HG03378 (cell line): ENCODE measurements at regions not wholly inside any gene's neighbourhood (a gene's known extent, or its start where the extent isn't known, plus 50 kb on each side); places are given as distances from the start of the nearest gene placed in this dataset.
"Not testable (repeated sequence)": the region's sequence is repeated elsewhere in the genome, so short reads cannot be mapped to it uniquely, and the experiment has no call there.

Source experiments
- ATAC-seq: cut with Tn5 transposase; IDR thresholded peaks from one replicate; pipeline ENCODE4 v1.9.1; 2021; ENCODE audit warnings: mild to moderate bottlenecking, moderate library complexity; ENCODE audit not compliant: unreplicated experiment

GRCh38 chr1:194786027-194786426 is 1599.6 kb upstream of the B3GALT2 start:
- no peak for ATAC-seq

- no peak for ATAC-seq
Measured at GRCh38 chr1:194776657-194777056, 1590.2 kb upstream of the B3GALT2 start.

- no peak for ATAC-seq
Measured at GRCh38 chr1:194774535-194774934, 1588.1 kb upstream of the B3GALT2 start.

GRCh38 chr1:194755241-194755994 is 1569.0 kb upstream of the B3GALT2 start:
- ATAC-seq, result no peak

- ATAC-seq, result not testable (repeated sequence)
Measured at GRCh38 chr1:194738843-194739242, 1552.4 kb upstream of the B3GALT2 start.

GRCh38 chr1:194734970-194735369 is 1548.6 kb upstream of the B3GALT2 start:
- ATAC-seq, result no peak

GRCh38 chr1:194731025-194731424 is 1544.6 kb upstream of the B3GALT2 start:
- no peak for ATAC-seq

- ATAC-seq, result no peak
Measured at GRCh38 chr1:194730304-194730703, 1543.9 kb upstream of the B3GALT2 start.

- no peak for ATAC-seq
Measured at GRCh38 chr1:194723067-194723466, 1536.7 kb upstream of the B3GALT2 start.

GRCh38 chr1:194717941-194718340 is 1531.5 kb upstream of the B3GALT2 start:
- no peak for ATAC-seq

GRCh38 chr1:194717334-194717733 is 1530.9 kb upstream of the B3GALT2 start:
- ATAC-seq, result no peak

GRCh38 chr1:194710671-194711070 is 1524.3 kb upstream of the B3GALT2 start:
- no peak for ATAC-seq

GRCh38 chr1:194709439-194709838 is 1523.0 kb upstream of the B3GALT2 start:
- ATAC-seq, result no peak

- no peak for ATAC-seq
Measured at GRCh38 chr1:194707074-194707473, 1520.7 kb upstream of the B3GALT2 start.

GRCh38 chr1:194705123-194705854 is 1518.9 kb upstream of the B3GALT2 start:
- peak; percentile 56 for ATAC-seq

GRCh38 chr1:194698908-194699318 is 1512.5 kb upstream of the B3GALT2 start:
- no peak for ATAC-seq

- ATAC-seq, result no peak
Measured at GRCh38 chr1:194693244-194693643, 1506.8 kb upstream of the B3GALT2 start.

- no peak for ATAC-seq
Measured at GRCh38 chr1:194684636-194685035, 1498.2 kb upstream of the B3GALT2 start.

- no peak for ATAC-seq
Measured at GRCh38 chr1:194658090-194658439, 1471.7 kb upstream of the B3GALT2 start.

GRCh38 chr1:194654956-194655355 is 1468.5 kb upstream of the B3GALT2 start:
- ATAC-seq, result no peak

GRCh38 chr1:194653385-194653784 is 1467.0 kb upstream of the B3GALT2 start:
- ATAC-seq, result no peak

- ATAC-seq, result no peak
Measured at GRCh38 chr1:194647118-194647517, 1460.7 kb upstream of the B3GALT2 start.
